GM03348 (cell line): ENCODE measurements at regions not wholly inside any gene's neighbourhood (a gene's known extent, or its start where the extent isn't known, plus 50 kb on each side); places are given as distances from the start of the nearest gene placed in this dataset.
"Not testable (repeated sequence)": the region's sequence is repeated elsewhere in the genome, so short reads cannot be mapped to it uniquely, and the experiment has no call there.

Experiments used
- DNase-seq: peaks from one replicate; pipeline ENCODE4 v3.0.0; 2012; ENCODE audit warnings: low spot score

- DNase-seq = no peak
Observed at GRCh38 chr1:58936973-58937372, 153.1 kb upstream of the JUN start.

DNA sequence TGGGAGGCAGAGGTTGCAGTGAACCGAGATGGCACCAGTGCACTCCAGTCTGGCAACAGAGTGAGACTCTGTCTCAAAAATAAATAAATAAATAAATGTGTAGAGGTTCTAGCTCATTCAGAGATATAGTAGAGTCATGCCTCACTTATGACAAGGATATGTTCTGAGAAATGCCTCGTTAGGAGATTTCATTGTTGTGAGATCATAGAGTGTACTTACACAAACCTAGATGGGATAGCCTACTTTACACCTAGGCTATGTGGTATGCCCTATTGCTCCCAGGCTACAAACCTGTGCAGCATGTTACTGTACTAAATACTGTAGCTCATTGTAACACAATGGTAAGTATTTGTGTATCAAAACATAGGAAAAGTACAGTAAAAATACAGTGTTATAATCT lies 155.3 kb upstream of the JUN start:
- no peak for DNase-seq

DNA sequence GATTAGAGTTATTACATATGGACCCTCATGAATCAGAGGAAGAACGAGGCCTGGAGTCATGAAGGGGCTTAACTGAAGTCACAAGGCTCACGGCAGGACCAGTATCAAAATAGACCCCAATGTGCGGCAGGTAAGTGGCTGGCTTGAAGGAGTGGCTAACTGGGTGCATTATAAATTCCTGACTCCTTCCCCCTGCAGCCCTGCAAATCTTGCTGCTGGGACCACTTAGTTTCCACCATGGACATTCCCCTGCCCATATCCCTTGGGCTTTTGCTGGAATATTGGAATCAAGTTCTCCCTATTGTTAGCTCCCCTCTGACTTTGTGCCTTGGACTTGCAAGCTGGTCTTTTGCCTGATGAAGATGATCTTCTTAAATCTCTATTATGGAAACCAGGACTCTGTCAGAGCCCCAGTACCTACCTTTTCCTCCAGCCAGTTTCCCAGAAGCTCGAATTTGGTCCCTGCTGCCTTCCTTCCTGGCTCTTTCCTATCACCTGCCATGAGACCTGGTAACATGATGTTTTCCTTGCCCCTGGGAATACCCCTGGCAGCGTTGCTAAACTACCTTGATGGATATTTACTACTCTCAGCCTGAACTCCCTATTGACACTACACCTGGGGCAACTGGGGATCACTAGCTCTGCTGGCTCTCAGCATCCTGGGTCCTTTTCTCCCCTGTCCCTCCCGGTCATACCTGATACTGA lies 156.0 kb upstream of the JUN start:
- no peak for DNase-seq

GRCh38 chr1:58941471-58942289 lies 157.8 kb upstream of the JUN start:
- DNase-seq = no peak

GRCh38 chr1:58942759-58943191 lies 158.9 kb upstream of the JUN start:
- no peak for DNase-seq

GRCh38 chr1:58943776-58944175 lies 159.9 kb upstream of the JUN start:
- no peak for DNase-seq

DNA sequence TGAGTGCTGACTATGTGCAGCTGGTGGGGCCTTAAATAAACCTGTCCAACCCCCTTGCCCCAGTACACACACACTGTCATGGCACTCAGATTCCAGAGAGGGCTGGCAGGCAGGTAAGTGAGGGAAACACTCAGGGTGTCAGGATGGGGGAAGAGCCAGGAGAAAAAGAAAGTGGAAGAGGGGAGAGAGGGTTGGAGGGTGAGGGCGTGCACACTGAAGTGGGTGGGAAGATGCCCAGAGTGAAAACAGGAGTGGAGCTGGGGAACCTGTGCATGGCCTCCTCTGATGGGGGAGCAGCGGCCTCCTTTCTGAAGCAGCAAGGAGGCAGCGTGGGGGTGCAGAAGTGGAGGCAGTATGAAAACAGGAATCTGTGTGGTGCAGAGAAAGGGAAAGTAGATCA lies 160.6 kb upstream of the JUN start:
- no peak for DNase-seq

GRCh38 chr1:58946390-58946789 lies 162.5 kb upstream of the JUN start:
- no peak for DNase-seq

DNA sequence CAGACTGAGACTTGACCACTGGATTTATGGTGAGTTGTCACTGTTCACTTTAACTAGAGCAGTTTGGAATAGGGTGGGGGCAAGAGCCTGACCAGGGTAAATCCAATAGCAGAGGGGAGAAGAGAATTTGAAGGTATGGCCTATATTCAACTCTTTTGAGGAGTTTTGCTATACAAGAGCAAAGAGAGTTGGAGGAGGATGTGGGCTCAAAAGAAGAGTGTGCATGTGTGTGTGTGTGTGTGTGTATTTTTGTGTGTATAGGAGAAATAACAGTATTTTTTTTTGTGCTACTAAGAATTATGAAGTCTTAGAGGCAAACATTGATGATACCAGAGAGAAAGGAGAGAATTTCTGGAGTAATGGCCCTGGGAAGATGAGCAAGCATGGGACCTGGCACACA lies 164.8 kb upstream of the JUN start:
- no peak for DNase-seq

DNA sequence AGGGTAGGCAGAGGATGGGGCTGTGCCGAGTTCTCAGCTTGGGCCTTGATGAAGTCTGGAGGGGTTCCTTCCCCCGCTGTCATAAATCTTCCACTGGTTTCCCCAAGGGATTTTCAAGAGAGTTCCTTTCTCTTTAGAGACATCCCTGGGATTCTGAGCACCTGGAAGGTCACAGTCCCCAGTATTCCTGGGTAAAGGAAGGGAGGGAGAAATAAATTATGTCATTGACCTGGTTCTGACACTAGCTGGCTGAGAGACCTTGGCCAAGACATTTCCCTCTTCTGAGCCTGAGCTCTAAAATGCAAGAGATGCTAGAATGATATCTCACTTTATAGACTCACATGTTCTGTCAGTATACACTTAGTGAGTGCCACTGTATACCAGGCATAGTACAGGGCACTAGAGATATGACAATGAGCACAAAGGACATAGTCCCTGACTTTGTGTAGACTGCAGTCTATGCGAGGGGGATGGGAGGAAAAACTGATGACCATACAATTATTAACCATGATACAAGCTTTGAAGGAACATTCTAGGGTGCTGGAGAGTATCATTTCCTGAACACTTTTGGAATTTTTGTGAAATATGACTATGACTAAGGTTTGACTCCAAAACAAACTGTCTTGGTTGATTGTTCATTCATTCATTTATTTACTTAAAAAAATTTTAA lies 165.8 kb upstream of the JUN start:
- no peak for DNase-seq

GRCh38 chr1:58950897-58951296 lies 167.1 kb upstream of the JUN start:
- no peak for DNase-seq

DNA sequence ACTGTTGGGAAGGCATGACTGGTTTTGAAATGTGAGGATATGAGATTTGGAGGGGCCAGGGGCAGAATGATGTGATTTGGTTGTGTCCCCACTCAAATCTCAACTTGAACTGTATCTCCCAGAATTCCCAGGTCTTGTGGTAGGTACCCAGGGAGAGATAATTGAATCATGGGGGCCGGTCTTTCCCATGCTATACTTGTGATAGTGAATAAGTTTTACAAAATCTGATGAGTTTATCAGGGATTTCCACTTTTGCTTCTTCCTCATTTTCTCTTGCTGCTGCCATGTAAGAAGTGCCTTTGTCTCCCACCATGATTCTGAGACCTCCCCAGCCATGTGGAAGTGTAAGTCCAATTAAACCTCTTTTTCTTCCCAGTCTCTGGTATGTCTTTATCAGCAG lies 170.1 kb upstream of the JUN start:
- not testable (repeated sequence) for DNase-seq

DNA sequence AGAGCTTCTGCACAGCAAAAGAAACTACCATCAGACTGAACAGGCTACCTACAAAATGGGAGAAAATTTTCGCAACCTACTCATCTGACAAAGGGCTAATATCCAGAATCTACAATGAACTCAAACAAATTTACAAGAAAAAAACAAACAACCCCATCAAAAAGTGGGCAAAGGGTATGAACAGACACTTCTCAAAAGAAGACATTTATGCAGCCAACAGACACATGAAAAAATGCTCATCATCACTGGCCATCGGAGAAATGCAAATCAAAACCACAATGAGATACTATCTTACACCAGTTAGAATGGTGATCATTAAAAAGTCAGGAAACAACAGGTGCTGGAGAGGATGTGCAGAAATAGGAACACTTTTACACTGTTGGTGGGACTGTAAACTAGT lies 179.4 kb upstream of the JUN start:
- not testable (repeated sequence) for DNase-seq

GRCh38 chr1:58964428-58964827 lies 180.6 kb upstream of the JUN start:
- DNase-seq = no peak

GRCh38 chr1:58964880-58965279 lies 181.0 kb upstream of the JUN start:
- peak; percentile 48 for DNase-seq

- no peak for DNase-seq
Observed at GRCh38 chr1:58966103-58966916, 182.5 kb upstream of the JUN start.

DNA sequence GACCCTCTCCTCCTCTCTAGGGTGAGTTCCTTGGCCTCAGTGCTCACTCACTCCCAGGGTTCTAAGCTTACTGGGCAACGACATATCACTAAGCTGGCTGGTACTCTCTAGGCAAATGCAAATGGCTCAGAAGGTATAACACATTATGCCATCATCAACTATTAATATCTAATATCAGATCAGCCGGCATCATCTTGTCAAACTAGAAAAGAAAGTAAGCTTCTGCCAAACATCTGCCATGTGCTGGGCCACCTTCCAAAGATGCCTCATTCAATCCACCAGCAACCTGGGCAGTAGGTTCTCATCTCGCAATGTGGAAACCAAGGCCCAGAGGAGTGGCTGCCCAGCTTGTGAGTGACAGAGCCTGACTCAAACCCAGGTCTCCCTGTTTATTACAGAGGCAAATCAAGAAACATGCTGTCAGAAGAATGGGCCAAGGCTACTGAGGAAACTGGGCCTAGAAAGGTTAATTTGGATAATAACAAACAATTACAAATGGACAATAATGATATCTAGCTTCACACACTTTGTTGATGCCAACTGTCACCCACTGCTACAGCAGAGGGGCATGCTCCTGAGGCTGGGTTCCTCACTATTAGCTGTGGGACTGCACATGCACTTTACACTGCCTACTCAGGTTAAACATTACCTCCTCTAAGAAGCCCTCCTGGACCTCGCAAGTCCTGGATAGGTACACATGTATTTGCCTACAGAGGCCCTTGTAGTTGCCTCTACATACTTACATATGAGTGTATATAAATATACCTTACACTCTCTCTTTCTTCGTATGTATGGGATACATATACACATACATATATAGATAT lies 183.3 kb upstream of the JUN start:
- DNase-seq = no peak

DNA sequence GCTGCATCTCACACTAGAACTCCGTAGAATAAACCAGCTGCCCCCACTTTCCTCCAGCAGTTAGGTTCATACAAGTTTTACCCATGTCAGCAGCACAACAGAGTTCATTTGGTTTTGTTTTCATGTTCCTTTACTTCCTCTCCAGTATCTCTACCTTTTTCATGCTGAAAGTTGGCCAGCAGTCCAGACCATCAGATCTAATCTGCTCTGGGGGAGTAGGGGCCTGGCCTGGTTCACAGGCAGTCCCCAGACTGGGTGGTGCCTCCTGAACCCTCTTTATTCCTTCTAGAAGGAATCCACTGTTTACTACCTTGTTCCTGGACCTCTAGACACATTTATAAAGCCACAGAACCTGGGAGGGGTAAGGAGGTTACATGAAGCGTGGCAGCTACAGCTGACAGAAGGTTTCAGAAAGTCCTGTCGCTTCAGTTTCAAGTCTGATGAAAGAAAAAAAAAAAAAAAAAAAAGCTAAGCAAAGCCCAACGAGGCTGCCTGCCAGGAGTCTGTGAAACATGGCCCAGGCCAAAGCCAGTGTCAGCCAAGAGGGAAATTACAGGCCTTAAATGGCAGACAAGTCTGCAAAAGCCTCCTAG lies 184.6 kb upstream of the JUN start:
- DNase-seq = peak; percentile 66

- not testable (repeated sequence) for DNase-seq
Observed at GRCh38 chr1:58969176-58969575, 185.3 kb upstream of the JUN start.

DNA sequence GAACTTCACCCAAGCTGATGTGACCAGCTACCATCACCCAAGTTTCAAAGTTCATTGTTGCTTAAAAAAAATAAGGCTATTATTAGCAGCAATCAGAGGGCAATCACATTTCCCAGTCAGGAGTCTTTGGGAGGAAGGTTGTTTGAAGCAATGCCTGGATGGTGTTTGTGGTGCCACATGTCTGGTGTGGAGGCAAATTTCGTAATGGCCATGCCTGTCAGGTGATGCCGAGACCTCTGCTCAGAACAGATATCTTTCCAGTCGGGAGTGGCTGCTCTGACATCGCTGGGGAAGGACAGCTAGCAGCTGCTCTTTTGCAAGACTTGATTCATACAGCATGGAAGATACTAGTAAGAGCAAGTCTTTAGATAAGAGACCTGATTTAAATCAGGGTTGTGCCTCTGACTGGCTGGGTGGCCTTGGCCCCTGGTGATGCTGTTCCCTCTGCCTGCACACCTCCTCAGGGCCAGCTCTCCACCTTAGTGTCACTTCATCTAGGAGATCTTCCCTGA lies 187.8 kb upstream of the JUN start:
- no peak for DNase-seq

- DNase-seq = no peak
Observed at GRCh38 chr1:58975888-58976287, 192.0 kb upstream of the JUN start.
